ENCODE measurements at regions not wholly inside any gene's neighbourhood (a gene's known extent, or its start where the extent isn't known, plus 50 kb on each side); places are given as distances from the start of the nearest gene placed in this dataset.

DNA sequence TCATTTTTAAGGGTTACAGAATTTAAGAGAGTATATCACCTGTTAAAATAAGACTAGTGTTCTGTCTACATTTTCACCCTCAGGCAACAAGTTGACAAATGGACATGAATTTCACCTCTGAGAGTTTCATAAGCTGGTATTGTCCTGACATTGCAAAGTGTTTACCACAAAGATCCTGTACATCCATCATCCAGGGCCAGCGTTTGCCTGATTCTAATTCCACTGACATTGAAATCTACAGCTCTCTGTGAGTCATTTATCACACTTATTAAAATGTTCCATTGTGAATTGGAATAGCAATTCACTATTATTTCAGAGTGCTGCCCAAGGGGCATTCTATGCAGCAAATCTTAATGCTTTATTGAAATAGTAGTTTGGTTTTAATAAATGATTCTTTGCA is 1499.4 kb upstream of the PCDH7 start:
- TF ChIP-seq, protein P1, sequence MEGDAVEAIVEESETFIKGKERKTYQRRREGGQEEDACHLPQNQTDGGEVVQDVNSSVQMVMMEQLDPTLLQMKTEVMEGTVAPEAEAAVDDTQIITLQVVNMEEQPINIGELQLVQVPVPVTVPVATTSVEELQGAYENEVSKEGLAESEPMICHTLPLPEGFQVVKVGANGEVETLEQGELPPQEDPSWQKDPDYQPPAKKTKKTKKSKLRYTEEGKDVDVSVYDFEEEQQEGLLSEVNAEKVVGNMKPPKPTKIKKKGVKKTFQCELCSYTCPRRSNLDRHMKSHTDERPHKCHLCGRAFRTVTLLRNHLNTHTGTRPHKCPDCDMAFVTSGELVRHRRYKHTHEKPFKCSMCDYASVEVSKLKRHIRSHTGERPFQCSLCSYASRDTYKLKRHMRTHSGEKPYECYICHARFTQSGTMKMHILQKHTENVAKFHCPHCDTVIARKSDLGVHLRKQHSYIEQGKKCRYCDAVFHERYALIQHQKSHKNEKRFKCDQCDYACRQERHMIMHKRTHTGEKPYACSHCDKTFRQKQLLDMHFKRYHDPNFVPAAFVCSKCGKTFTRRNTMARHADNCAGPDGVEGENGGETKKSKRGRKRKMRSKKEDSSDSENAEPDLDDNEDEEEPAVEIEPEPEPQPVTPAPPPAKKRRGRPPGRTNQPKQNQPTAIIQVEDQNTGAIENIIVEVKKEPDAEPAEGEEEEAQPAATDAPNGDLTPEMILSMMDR (IDR thresholded peaks at IDR 0.05): no peak
- no peak for TF ChIP-seq SIN3A (IDR thresholded peaks at IDR 0.05; ENCODE audit: borderline replicate concordance, insufficient read depth, low read depth, low read length)
- no peak for TF ChIP-seq TCF7L2 (IDR thresholded peaks at IDR 0.05; ENCODE audit: low read depth, low read length)
- TF ChIP-seq, protein P2, sequence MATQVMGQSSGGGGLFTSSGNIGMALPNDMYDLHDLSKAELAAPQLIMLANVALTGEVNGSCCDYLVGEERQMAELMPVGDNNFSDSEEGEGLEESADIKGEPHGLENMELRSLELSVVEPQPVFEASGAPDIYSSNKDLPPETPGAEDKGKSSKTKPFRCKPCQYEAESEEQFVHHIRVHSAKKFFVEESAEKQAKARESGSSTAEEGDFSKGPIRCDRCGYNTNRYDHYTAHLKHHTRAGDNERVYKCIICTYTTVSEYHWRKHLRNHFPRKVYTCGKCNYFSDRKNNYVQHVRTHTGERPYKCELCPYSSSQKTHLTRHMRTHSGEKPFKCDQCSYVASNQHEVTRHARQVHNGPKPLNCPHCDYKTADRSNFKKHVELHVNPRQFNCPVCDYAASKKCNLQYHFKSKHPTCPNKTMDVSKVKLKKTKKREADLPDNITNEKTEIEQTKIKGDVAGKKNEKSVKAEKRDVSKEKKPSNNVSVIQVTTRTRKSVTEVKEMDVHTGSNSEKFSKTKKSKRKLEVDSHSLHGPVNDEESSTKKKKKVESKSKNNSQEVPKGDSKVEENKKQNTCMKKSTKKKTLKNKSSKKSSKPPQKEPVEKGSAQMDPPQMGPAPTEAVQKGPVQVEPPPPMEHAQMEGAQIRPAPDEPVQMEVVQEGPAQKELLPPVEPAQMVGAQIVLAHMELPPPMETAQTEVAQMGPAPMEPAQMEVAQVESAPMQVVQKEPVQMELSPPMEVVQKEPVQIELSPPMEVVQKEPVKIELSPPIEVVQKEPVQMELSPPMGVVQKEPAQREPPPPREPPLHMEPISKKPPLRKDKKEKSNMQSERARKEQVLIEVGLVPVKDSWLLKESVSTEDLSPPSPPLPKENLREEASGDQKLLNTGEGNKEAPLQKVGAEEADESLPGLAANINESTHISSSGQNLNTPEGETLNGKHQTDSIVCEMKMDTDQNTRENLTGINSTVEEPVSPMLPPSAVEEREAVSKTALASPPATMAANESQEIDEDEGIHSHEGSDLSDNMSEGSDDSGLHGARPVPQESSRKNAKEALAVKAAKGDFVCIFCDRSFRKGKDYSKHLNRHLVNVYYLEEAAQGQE (IDR thresholded peaks at IDR 0.05; ENCODE audit: insufficient read depth in 1 of 2, low read depth in 2 of 2, low read length in 1 of 2): no peak
- no peak for TF ChIP-seq POLR2AphosphoS5 (IDR thresholded peaks at IDR 0.05; ENCODE audit: low read depth, low read length)
- CTCF ChIA-PET: no interaction called here
- no peaks in the 10 kb centered on the region for H3K27me3 ChIP-seq (ENCODE audit: control insufficient read depth, insufficient read depth, low read length)
- no peaks in the 10 kb centered on the region for H3K36me3 ChIP-seq (ENCODE audit: control insufficient read depth, insufficient read depth, low read length)
- no peaks in the 10 kb centered on the region for H3K9me3 ChIP-seq (ENCODE audit: control insufficient read depth, insufficient read depth, low read depth, low read length)
- in situ Hi-C loops (cut with HindIII; ENCODE audit: low pct_unique_long_range_greater_than_20kb, low sequenced_read_pairs) (no loop called here), intact Hi-C loops (cut with micrococcal nuclease; ENCODE audit: unreplicated experiment) (no loop called here)
- POLR2A ChIA-PET: no interaction called here
- no TSS peak for BruUV-seq (replicated peaks)
- DNase-seq (ENCODE audit: low read depth, low spot score) (no peak), ATAC-seq (no peak)
- H3K27ac ChIP-seq (ENCODE audit: low read length): no peak overlapping the region
- no peaks in the 10 kb centered on the region for H3K4me1 ChIP-seq (ENCODE audit: control insufficient read depth, insufficient read depth, low read length)
- no peak overlapping the region for H3K4me3 ChIP-seq (ENCODE audit: low read depth in 2 of 2, low read length in 2 of 2)

DNA sequence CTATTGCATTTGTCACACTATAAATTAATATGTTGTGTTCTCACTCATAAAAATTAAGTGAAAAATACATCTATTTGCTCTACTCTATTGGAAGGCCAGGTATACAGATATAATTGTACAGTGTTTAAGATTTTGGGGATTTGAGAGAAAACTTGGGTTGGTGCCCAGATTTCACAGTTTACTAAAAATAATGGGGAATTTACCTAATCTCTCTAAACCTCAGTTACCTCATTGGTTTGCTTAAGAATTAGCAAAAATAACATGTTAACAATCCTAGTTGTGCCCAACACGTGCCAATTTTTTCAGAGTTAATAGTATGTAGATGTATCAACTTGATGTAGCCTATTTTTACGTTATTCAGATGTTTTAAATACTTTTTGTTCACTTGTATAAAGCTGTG is 1495.3 kb upstream of the PCDH7 start:
- H3K27me3 ChIP-seq (ENCODE audit: control insufficient read depth, insufficient read depth, low read length): no peaks in the 10 kb centered on the region
- POLR2A ChIA-PET: no interaction called here
- no peaks in the 10 kb centered on the region for H3K9me3 ChIP-seq (ENCODE audit: control insufficient read depth, insufficient read depth, low read depth, low read length)
- no TSS peak for BruUV-seq (replicated peaks)
- CTCF ChIA-PET: no interaction called here
- no peaks in the 10 kb centered on the region for H3K4me1 ChIP-seq (ENCODE audit: control insufficient read depth, insufficient read depth, low read length)
- no peak for ATAC-seq
- TF ChIP-seq, protein P1 (IDR thresholded peaks at IDR 0.05): no peak
- TF ChIP-seq POLR2AphosphoS5 (IDR thresholded peaks at IDR 0.05; ENCODE audit: low read depth, low read length) (no peak), TCF7L2 (IDR thresholded peaks at IDR 0.05; ENCODE audit: low read depth, low read length) (no peak), SIN3A (IDR thresholded peaks at IDR 0.05; ENCODE audit: borderline replicate concordance, insufficient read depth, low read depth, low read length) (no peak)
- TF ChIP-seq, protein P2 (IDR thresholded peaks at IDR 0.05; ENCODE audit: insufficient read depth in 1 of 2, low read depth in 2 of 2, low read length in 1 of 2): no peak
- in situ Hi-C loops (cut with HindIII; ENCODE audit: low pct_unique_long_range_greater_than_20kb, low sequenced_read_pairs) (no loop called here), intact Hi-C loops (cut with micrococcal nuclease; ENCODE audit: unreplicated experiment) (no loop called here)
- H3K36me3 ChIP-seq (ENCODE audit: control insufficient read depth, insufficient read depth, low read length): no peaks in the 10 kb centered on the region
- DNase-seq (ENCODE audit: low read depth, low spot score): no peak
- H3K4me3 ChIP-seq (ENCODE audit: low read depth in 2 of 2, low read length in 2 of 2): no peak overlapping the region
- H3K27ac ChIP-seq (ENCODE audit: low read length): no peak overlapping the region

Data from Panc1 (cell line).